ENCODE measurements at regions not wholly inside any gene's neighbourhood (a gene's known extent, or its start where the extent isn't known, plus 50 kb on each side); places are given as distances from the start of the nearest gene placed in this dataset.

DNA sequence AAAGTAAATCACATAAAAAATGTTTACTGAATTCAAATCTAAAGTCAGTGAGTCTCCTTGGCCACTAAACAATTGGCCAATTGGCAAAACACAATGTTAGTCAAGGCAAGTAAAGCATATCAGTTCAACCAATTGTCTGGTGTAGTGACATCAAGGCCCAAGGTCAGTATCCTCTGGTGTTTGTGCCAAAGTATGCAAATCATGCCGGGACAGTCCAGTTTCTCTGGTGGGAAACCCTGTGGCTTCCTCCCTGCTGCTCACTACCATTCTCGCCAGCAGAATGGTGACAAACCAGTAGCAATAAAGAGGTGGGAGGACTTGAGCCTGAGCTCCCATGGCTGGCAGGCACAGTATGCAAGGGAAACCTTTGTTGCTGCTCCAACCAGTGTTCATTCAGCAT is 314.9 kb upstream of the FGF13 start:
- DNase-seq: no peak
- H3K36me3 ChIP-seq: no peaks in the 10 kb centered on the region
- H3K27ac ChIP-seq: no peak overlapping the region
- no peaks in the 10 kb centered on the region for H3K9me3 ChIP-seq
- TF ChIP-seq, protein P1, sequence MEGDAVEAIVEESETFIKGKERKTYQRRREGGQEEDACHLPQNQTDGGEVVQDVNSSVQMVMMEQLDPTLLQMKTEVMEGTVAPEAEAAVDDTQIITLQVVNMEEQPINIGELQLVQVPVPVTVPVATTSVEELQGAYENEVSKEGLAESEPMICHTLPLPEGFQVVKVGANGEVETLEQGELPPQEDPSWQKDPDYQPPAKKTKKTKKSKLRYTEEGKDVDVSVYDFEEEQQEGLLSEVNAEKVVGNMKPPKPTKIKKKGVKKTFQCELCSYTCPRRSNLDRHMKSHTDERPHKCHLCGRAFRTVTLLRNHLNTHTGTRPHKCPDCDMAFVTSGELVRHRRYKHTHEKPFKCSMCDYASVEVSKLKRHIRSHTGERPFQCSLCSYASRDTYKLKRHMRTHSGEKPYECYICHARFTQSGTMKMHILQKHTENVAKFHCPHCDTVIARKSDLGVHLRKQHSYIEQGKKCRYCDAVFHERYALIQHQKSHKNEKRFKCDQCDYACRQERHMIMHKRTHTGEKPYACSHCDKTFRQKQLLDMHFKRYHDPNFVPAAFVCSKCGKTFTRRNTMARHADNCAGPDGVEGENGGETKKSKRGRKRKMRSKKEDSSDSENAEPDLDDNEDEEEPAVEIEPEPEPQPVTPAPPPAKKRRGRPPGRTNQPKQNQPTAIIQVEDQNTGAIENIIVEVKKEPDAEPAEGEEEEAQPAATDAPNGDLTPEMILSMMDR (IDR thresholded peaks at IDR 0.05): no peak
- no peak for TF ChIP-seq POLR2A (IDR thresholded peaks at IDR 0.05)
- intact Hi-C loops (cut with DNase I; ENCODE audit: low total_unique reads): no loop called here
- no peak overlapping the region for H3K4me3 ChIP-seq
- no peaks in the 10 kb centered on the region for H3K27me3 ChIP-seq
- no peaks in the 10 kb centered on the region for H3K4me1 ChIP-seq

- H3K27ac ChIP-seq: no peak overlapping the region
- intact Hi-C loops (cut with DNase I; ENCODE audit: low total_unique reads): no loop called here
- no peak overlapping the region for H3K4me3 ChIP-seq
- no peaks in the 10 kb centered on the region for H3K27me3 ChIP-seq
- TF ChIP-seq POLR2A (IDR thresholded peaks at IDR 0.05): no peak
- TF ChIP-seq, protein P1 (IDR thresholded peaks at IDR 0.05): no peak
- H3K36me3 ChIP-seq: no peaks in the 10 kb centered on the region
- no peak for DNase-seq
- H3K9me3 ChIP-seq: no peaks in the 10 kb centered on the region
- no peaks in the 10 kb centered on the region for H3K4me1 ChIP-seq
These were observed 314.3 kb upstream of the FGF13 start for GRCh38 chrX:139025816-139026215.

- Histone ChIP-seq H3K4me1 (no peaks in the 10 kb centered on the region), H3K27ac (no peak overlapping the region), H3K36me3 (no peaks in the 10 kb centered on the region), H3K4me3 (no peak overlapping the region), H3K27me3 (no peaks in the 10 kb centered on the region), H3K9me3 (no peaks in the 10 kb centered on the region)
- TF ChIP-seq POLR2A (IDR thresholded peaks at IDR 0.05): no peak
- TF ChIP-seq, protein P1 (IDR thresholded peaks at IDR 0.05): no peak
- intact Hi-C loops (cut with DNase I; ENCODE audit: low total_unique reads): no loop called here
- no peak for DNase-seq
These were observed 312.0 kb upstream of the FGF13 start for GRCh38 chrX:139023531-139023930.

- Histone ChIP-seq H3K4me1 (no peaks in the 10 kb centered on the region), H3K9me3 (no peaks in the 10 kb centered on the region), H3K36me3 (no peaks in the 10 kb centered on the region), H3K27me3 (no peaks in the 10 kb centered on the region), H3K4me3 (no peak overlapping the region), H3K27ac (no peak overlapping the region)
- DNase-seq: no peak
- TF ChIP-seq POLR2A (IDR thresholded peaks at IDR 0.05): no peak
- TF ChIP-seq, protein P1 (IDR thresholded peaks at IDR 0.05): no peak
- intact Hi-C loops (cut with DNase I; ENCODE audit: low total_unique reads): no loop called here
These were observed 309.3 kb upstream of the FGF13 start for GRCh38 chrX:139020801-139021200.

GRCh38 chrX:139018436-139018835 is 306.9 kb upstream of the FGF13 start:
- intact Hi-C loops (cut with DNase I; ENCODE audit: low total_unique reads): no loop called here
- Histone ChIP-seq H3K36me3 (no peaks in the 10 kb centered on the region), H3K4me3 (no peak overlapping the region), H3K27ac (no peak overlapping the region), H3K9me3 (no peaks in the 10 kb centered on the region), H3K27me3 (no peaks in the 10 kb centered on the region), H3K4me1 (no peaks in the 10 kb centered on the region)
- DNase-seq: no peak
- no peak for TF ChIP-seq POLR2A (IDR thresholded peaks at IDR 0.05)
- TF ChIP-seq, protein P1 (IDR thresholded peaks at IDR 0.05): no peak
